HFFc6 (cell line): ENCODE measurements at regions not wholly inside any gene's neighbourhood (a gene's known extent, or its start where the extent isn't known, plus 50 kb on each side); places are given as distances from the start of the nearest gene placed in this dataset.

Source experiments
- DNase-seq: peaks from one replicate; pipeline ENCODE4 v3.0.0-alpha.2; 2018
- H3K27ac Mint-ChIP-seq: 2 replicates; pipeline ENCODE4 v1.8.0; 2020; ENCODE audit warnings: mild to moderate bottlenecking, mixed read lengths
- H3K27me3 Mint-ChIP-seq: 2 replicates; pipeline ENCODE4 v1.8.0; 2021; ENCODE audit warnings: mild to moderate bottlenecking, moderate library complexity, mixed read lengths; ENCODE audit not compliant: insufficient read depth
- H3K36me3 Mint-ChIP-seq: 2 replicates; pipeline ENCODE4 v1.8.0; 2021; ENCODE audit warnings: low read depth, mixed read lengths
- H3K4me1 Mint-ChIP-seq: 2 replicates; pipeline ENCODE4 v1.8.0; 2020; ENCODE audit warnings: low read depth, mixed read lengths
- H3K4me3 Mint-ChIP-seq: 2 replicates; pipeline ENCODE4 v1.8.0; 2020; ENCODE audit warnings: mild to moderate bottlenecking, moderate library complexity, mixed read lengths
- H3K9me3 Mint-ChIP-seq: 2 replicates; pipeline ENCODE4 v1.8.0; 2020; ENCODE audit warnings: mild to moderate bottlenecking, mixed read lengths
- CTCF ChIP-seq: fragments of 200-600 bp; sonication (generic); IDR thresholded peaks from 2 replicates; pipeline ENCODE4 v1.5.0; 2021; ENCODE audit warnings: antibody characterized with exemption, mild to moderate bottlenecking

DNA sequence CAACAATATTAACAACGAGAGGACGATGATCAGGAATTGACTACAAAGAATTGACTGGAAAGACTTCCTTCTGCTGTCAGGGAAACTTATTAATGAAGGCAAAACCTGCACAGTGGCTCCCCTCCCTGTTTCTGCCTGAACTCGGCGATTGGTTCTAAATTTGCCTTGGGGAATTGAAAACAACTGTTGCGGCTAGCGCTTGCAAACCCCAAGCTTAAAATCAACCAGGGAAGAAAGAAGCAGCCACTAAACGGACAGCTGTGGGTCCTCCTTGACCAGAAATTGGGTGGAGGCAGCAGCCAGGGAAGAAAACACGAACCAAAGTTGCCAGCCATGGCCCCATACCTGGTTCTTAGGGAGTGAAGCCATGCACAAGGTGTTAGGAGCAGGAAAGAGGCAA lies 383.5 kb upstream of the CADM1 start:
- H3K4me3 Mint-ChIP-seq, result no peak overlapping the region
- 0 out of 2 replicates have a peak, but pooled peaks cover 10% of the 10 kb centered on the region for H3K36me3 Mint-ChIP-seq
- no peaks in the 10 kb centered on the region for H3K4me1 Mint-ChIP-seq
- no peak for DNase-seq
- no peak overlapping the region for H3K27ac Mint-ChIP-seq
- TF ChIP-seq CTCF, result no peak
- H3K27me3 Mint-ChIP-seq, result no peaks in the 10 kb centered on the region; the same call in 1 of the 2 replicates
- peaks cover 50% of the 10 kb centered on the region for H3K9me3 Mint-ChIP-seq

GRCh38 chr11:115887316-115887715 lies 383.1 kb upstream of the CADM1 start:
- no peak for DNase-seq
- H3K4me3 Mint-ChIP-seq, result no peak overlapping the region
- no peaks in the 10 kb centered on the region for H3K4me1 Mint-ChIP-seq
- no peak for TF ChIP-seq CTCF
- 0 out of 2 replicates have a peak, but pooled peaks cover 10% of the 10 kb centered on the region for H3K36me3 Mint-ChIP-seq
- H3K9me3 Mint-ChIP-seq, result peaks cover 50% of the 10 kb centered on the region
- no peak overlapping the region for H3K27ac Mint-ChIP-seq
- no peaks in the 10 kb centered on the region; the same call in 1 of the 2 replicates for H3K27me3 Mint-ChIP-seq

DNA sequence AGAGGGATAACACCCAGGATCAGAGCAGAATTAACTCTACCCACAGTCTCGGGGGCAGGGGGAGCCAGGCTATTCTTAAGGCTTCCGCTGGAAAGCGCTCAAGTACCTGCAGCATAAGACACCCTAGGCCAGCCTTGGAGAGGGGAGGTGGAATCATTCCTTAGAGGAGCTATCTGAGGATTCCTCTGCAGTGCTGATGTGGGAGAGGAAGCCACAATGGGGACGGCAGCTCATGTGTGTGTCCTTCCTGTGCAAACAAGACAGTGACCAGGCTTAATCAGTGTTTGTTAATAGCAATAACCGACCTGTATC lies 382.2 kb upstream of the CADM1 start:
- no peak for TF ChIP-seq CTCF
- no peaks in the 10 kb centered on the region for H3K4me1 Mint-ChIP-seq
- no peak for DNase-seq
- no peak overlapping the region for H3K4me3 Mint-ChIP-seq
- H3K9me3 Mint-ChIP-seq, result peaks cover 56% of the 10 kb centered on the region
- 0 out of 2 replicates have a peak, but pooled peaks cover 10% of the 10 kb centered on the region for H3K36me3 Mint-ChIP-seq
- H3K27ac Mint-ChIP-seq, result no peak overlapping the region
- H3K27me3 Mint-ChIP-seq, result no peaks in the 10 kb centered on the region; the same call in none of the 2 replicates

- H3K4me3 Mint-ChIP-seq, result no peak overlapping the region
- H3K4me1 Mint-ChIP-seq, result no peaks in the 10 kb centered on the region
- H3K9me3 Mint-ChIP-seq, result peaks cover 61% of the 10 kb centered on the region
- no peak for DNase-seq
- H3K27me3 Mint-ChIP-seq, result no peaks in the 10 kb centered on the region; the same call in none of the 2 replicates
- no peak for TF ChIP-seq CTCF
- H3K27ac Mint-ChIP-seq, result no peak overlapping the region
- H3K36me3 Mint-ChIP-seq, result 0 out of 2 replicates have a peak, but pooled peaks cover 10% of the 10 kb centered on the region
Measured at GRCh38 chr11:115885535-115886421, 381.6 kb upstream of the CADM1 start.

DNA sequence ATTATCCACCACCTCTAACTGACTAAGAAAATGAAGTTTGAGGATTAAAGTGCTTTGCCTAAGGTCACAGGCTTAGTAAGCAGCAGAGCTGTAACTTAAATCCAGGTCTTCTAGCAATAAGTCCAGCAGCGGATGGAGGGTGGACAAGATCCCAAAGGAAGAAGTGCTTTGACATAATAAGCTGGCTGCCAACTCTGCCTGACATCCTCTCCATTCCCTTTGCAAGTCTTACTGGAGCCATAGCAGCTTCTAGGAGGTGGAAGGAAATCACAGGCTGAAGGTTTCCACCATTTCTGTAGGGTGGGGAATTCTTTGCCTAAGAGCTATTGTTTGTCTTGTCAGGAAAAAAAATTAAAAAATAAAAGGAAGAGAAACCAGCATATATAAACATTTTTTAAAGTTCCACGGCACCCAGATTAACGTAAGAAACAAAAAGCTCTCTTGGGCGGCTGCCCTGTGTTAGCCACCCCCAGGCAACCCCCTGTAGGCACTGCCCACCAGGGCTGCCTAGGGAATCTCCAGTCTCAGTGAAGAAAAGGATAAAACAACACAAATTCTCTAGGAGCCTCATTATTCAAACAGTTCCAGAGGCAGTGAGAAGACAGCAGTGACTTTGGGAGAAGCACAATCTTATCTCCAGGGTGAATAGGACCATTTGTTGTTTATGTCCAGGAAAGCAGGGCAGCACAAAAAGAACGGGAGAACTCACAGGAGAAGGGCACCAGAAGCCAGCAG lies 380.8 kb upstream of the CADM1 start:
- H3K4me3 Mint-ChIP-seq, result no peak overlapping the region
- no peaks in the 10 kb centered on the region for H3K4me1 Mint-ChIP-seq
- 0 out of 2 replicates have a peak, but pooled peaks cover 10% of the 10 kb centered on the region for H3K36me3 Mint-ChIP-seq
- no peak for DNase-seq
- H3K27ac Mint-ChIP-seq, result no peak overlapping the region
- no peak for TF ChIP-seq CTCF
- H3K27me3 Mint-ChIP-seq, result no peaks in the 10 kb centered on the region; the same call in 1 of the 2 replicates
- peaks cover 65% of the 10 kb centered on the region for H3K9me3 Mint-ChIP-seq
